Suprapubic skin (tissue), 4 donors: ENCODE measurements at regions not wholly inside any gene's neighbourhood (a gene's known extent, or its start where the extent isn't known, plus 50 kb on each side); places are given as distances from the start of the nearest gene placed in this dataset.
"Not testable (repeated sequence)": the region's sequence is repeated elsewhere in the genome, so short reads cannot be mapped to it uniquely, and the experiment has no call there.

ENCODE experiments used
- CTCF ChIP-seq, 2 donors: fragments of 200-600 bp in 1 of 2; fragments of 450-650 bp in 1 of 2; sonication (generic) in 1 of 2; IDR thresholded peaks; one replicate each; pipeline ENCODE4 v1.5.1; 2016 to 2019; ENCODE audit warnings: antibody characterized with exemption in 2 of 2, mild to moderate bottlenecking in 1 of 2, moderate library complexity in 1 of 2
- EP300 ChIP-seq: sonication (generic); formaldehyde crosslinking; IDR thresholded peaks from one replicate; pipeline ENCODE4 v1.6.1; 2017; ENCODE audit warnings: antibody characterized with exemption
- POLR2A ChIP-seq, 2 donors: fragments of 450-650 bp; IDR thresholded peaks; one replicate each; pipeline ENCODE4 v1.6.1; 2017; ENCODE audit warnings: antibody characterized with exemption in 2 of 2, mild to moderate bottlenecking in 2 of 2, moderate library complexity in 2 of 2
- POLR2AphosphoS5 ChIP-seq, 3 donors: sonication (generic); formaldehyde crosslinking; IDR thresholded peaks; one replicate each; pipeline ENCODE4 v1.6.1; 2017; ENCODE audit warnings: antibody characterized with exemption in 3 of 3

GRCh38 chr2:111356512-111357031, 235.9 kb downstream of the BCL2L11 start:
- not testable (repeated sequence) for TF ChIP-seq CTCF (IDR thresholded peaks at IDR 0.05); EP300; POLR2A (IDR thresholded peaks at IDR 0.05); POLR2AphosphoS5 (IDR thresholded peaks at IDR 0.05)
